ENCODE measurements at regions not wholly inside any gene's neighbourhood (a gene's known extent, or its start where the extent isn't known, plus 50 kb on each side); places are given as distances from the start of the nearest gene placed in this dataset.

- DNase-seq (ENCODE audit: low spot score), result no peak
- intact Hi-C loops (cut with DNase I), result no loop called here
Observed at GRCh38 chr16:87248714-87249113, 68.5 kb downstream of the C16orf95 start.

GRCh38 chr16:87249425-87249824 lies 67.8 kb downstream of the C16orf95 start:
- intact Hi-C loops (cut with DNase I), result no loop called here
- DNase-seq (ENCODE audit: low spot score), result no peak

- DNase-seq (ENCODE audit: low spot score), result no peak
- intact Hi-C loops (cut with DNase I), result no loop called here
Observed at GRCh38 chr16:87250431-87250960, 66.7 kb downstream of the C16orf95 start.

- intact Hi-C loops (cut with DNase I), result no loop called here
- no peak for DNase-seq (ENCODE audit: low spot score)
Observed at GRCh38 chr16:87252269-87252970, 64.8 kb downstream of the C16orf95 start.
